ENCODE measurements at regions not wholly inside any gene's neighbourhood (a gene's known extent, or its start where the extent isn't known, plus 50 kb on each side); places are given as distances from the start of the nearest gene placed in this dataset.
"Not testable (repeated sequence)": the region's sequence is repeated elsewhere in the genome, so short reads cannot be mapped to it uniquely, and the experiment has no call there.

DNA sequence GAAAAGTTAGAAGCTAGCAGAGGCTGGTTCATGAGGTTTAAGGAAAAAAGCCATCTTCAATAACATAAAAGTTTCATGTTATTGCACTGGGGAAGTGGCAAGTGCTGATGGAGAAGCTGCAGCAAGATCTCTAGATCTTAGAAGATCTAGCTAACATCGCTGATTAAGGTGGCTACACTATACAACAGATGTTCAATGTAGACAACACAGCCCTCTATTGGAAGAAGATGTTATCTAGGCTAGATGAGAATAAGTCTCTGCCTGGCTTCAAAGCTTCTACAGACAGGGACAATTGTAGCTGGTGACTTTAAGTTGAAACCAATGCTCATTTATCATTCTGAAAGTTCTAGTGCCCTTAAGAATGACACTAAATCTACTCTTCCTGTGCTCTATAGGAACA is 310.3 kb downstream of the KLF13 start:
- H3K27me3 ChIP-seq (ENCODE audit: control insufficient read depth in 2 of 2, insufficient read depth in 2 of 2, low read length in 2 of 2); H3K27ac ChIP-seq (ENCODE audit: low read depth, low read length); H3K9me3 ChIP-seq (ENCODE audit: control insufficient read depth in 2 of 3, low read length in 3 of 3); H3K36me3 ChIP-seq (ENCODE audit: control insufficient read depth in 2 of 3, insufficient read depth in 3 of 3, low read length in 3 of 3); POLR2A ChIA-PET; H3K4me3 ChIP-seq (ENCODE audit: low read length); H3K36me3 Mint-ChIP-seq; intact Hi-C loops (cut with micrococcal nuclease); H3K4me1 ChIP-seq (ENCODE audit: control insufficient read depth in 2 of 2, insufficient read depth in 2 of 2, low read length in 2 of 2); CTCF ChIA-PET: not testable (repeated sequence)
- peak in 4 of 9 donors; percentile 1 to 14 (median 6) for DNase-seq
- Mint-ChIP-seq H3K4me1 (peaks cover 0 to 13% (median 7%) of the 10 kb centered on the region in 7 donors), H3K4me3 (peak overlapping the region in 9 of 10 donors; percentile 4 to 68 (median 55)), H3K9me3 (peaks cover 0 to 16% (median 5%) of the 10 kb centered on the region in 11 donors), H3K27me3 (peaks cover 20 to 36% (median 23%) of the 10 kb centered on the region in 5 donors), H3K27ac (peak overlapping the region in 4 of 9 donors; percentile 18 to 60 (median 34))
- ATAC-seq: peak; percentile 57

DNA sequence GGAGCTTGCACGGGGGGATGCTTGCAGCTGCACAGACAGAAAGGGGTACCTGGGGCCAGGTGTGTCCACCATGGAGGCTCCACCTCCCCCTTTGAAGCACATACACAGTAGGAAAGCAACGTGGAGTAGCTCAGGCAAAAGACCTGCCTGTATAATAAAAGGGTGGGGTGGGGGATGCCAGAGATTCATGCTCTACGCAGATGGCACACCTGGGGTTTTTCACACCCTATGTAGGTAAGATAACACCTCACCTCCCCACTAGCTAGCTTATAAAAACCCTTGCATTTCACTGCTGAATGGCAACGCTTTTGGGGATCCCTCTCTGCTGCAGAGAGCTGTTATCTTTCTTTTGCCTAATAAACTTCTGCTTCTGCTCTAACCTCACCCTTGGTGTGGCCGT is 317.3 kb downstream of the KLF13 start:
- H3K27me3 ChIP-seq (ENCODE audit: control insufficient read depth in 2 of 2, insufficient read depth in 2 of 2, low read length in 2 of 2); H3K36me3 ChIP-seq (ENCODE audit: control insufficient read depth in 2 of 3, insufficient read depth in 3 of 3, low read length in 3 of 3); ATAC-seq; H3K27ac Mint-ChIP-seq; H3K4me1 Mint-ChIP-seq; DNase-seq; POLR2A ChIA-PET; CTCF ChIA-PET; H3K9me3 ChIP-seq (ENCODE audit: control insufficient read depth in 2 of 3, low read length in 3 of 3); H3K27ac ChIP-seq (ENCODE audit: low read depth, low read length); H3K9me3 Mint-ChIP-seq; H3K4me3 Mint-ChIP-seq; H3K4me3 ChIP-seq (ENCODE audit: low read length); H3K36me3 Mint-ChIP-seq; H3K4me1 ChIP-seq (ENCODE audit: control insufficient read depth in 2 of 2, insufficient read depth in 2 of 2, low read length in 2 of 2): not testable (repeated sequence)
- peaks cover 22 to 44% (median 28%) of the 10 kb centered on the region in 5 donors for H3K27me3 Mint-ChIP-seq
- intact Hi-C loops (cut with micrococcal nuclease): loop anchor here in 1 of 2 donors (10.0 kb wide), 1 partner anchor 331 kb away; no protein-coding TSS in a partner anchor

DNA sequence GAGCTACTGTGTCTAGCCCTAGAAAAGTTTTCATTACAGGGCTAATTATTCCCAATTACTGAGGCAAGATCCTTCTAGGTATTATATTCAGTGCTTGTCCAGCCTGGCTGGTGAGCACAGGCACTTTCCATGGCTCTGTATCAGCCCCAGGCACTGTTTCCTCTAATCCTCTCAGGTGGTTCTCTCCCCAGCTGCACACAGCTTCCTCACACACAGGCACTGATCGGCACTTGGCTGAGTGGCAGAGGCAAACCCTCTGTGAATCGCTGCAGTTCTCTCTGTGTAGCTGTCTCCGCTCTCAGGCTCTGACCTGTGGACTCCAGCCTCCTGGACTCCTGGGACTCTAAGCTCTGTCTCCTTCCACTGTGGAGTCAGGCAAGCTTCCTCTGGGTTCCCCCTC is 318.1 kb downstream of the KLF13 start:
- H3K27ac Mint-ChIP-seq; H3K27ac ChIP-seq (ENCODE audit: low read depth, low read length); H3K4me3 Mint-ChIP-seq; H3K9me3 ChIP-seq (ENCODE audit: control insufficient read depth in 2 of 3, low read length in 3 of 3); H3K36me3 Mint-ChIP-seq; DNase-seq; H3K9me3 Mint-ChIP-seq; H3K4me1 Mint-ChIP-seq; CTCF ChIA-PET; H3K27me3 ChIP-seq (ENCODE audit: control insufficient read depth in 2 of 2, insufficient read depth in 2 of 2, low read length in 2 of 2); ATAC-seq; POLR2A ChIA-PET; H3K36me3 ChIP-seq (ENCODE audit: control insufficient read depth in 2 of 3, insufficient read depth in 3 of 3, low read length in 3 of 3); H3K4me3 ChIP-seq (ENCODE audit: low read length); H3K4me1 ChIP-seq (ENCODE audit: control insufficient read depth in 2 of 2, insufficient read depth in 2 of 2, low read length in 2 of 2): not testable (repeated sequence)
- intact Hi-C loops (cut with micrococcal nuclease): loop anchor here in 1 of 2 donors (10.0 kb wide), 1 partner anchor 330 kb away; no protein-coding TSS in a partner anchor
- H3K27me3 Mint-ChIP-seq: peaks cover 29 to 45% (median 34%) of the 10 kb centered on the region in 5 donors

DNA sequence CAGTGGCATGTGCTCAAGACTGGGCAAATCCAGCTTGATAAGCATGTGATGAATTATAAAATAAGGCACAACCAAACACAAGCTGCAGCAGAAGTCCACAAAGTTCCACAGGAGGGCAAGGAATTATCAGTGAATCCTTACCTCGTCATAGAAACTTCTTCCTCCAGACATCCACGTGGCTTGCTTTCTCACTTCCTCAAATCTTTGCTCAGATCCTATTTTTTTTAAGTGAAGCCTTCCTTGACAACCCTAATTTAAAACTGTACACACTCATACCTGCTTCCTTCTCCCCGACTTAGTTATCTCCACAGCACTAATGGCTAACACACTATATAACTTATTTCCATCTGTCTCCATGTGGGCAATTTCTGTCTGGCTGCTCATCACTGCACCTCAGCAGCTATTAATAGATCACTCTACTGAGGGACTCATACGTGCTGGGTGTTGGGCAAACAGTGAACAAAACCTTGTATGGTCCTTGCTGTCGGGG is 320.7 kb downstream of the KLF13 start:
- POLR2A ChIA-PET: not testable (repeated sequence)
- intact Hi-C loops (cut with micrococcal nuclease): loop anchor here in 1 of 2 donors (10.0 kb wide), 1 partner anchor 327 kb away; no protein-coding TSS in a partner anchor

DNA sequence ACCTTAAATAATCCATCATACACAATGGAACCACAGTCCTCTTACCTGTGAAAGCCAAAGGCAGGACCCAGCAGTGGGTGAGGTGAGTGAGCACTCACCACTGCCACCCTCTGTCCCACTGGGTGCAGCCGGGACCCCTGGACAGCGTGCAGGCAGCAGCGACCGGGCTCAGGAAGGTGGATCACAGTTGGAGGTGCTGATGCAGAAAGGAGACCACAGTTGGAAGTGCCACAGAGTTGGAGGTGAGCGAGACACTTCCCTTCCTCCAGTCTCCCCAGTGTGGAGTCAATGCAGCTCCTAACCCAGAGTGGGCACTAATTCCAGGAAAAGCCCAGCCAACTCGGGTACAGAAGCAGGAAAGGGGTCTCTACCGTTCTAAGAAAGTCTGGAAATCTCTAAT is 323.0 kb downstream of the KLF13 start:
- H3K27ac ChIP-seq (ENCODE audit: low read depth, low read length); H3K4me1 Mint-ChIP-seq; CTCF ChIA-PET; H3K4me1 ChIP-seq (ENCODE audit: control insufficient read depth in 2 of 2, insufficient read depth in 2 of 2, low read length in 2 of 2); DNase-seq; ATAC-seq; H3K9me3 ChIP-seq (ENCODE audit: control insufficient read depth in 2 of 3, low read length in 3 of 3); H3K27ac Mint-ChIP-seq; POLR2A ChIA-PET; H3K27me3 ChIP-seq (ENCODE audit: control insufficient read depth in 2 of 2, insufficient read depth in 2 of 2, low read length in 2 of 2); H3K9me3 Mint-ChIP-seq; H3K4me3 Mint-ChIP-seq; H3K36me3 ChIP-seq (ENCODE audit: control insufficient read depth in 2 of 3, insufficient read depth in 3 of 3, low read length in 3 of 3); H3K4me3 ChIP-seq (ENCODE audit: low read length); H3K36me3 Mint-ChIP-seq: not testable (repeated sequence)
- H3K27me3 Mint-ChIP-seq: peaks cover 21 to 37% (median 25%) of the 10 kb centered on the region in 5 donors
- intact Hi-C loops (cut with micrococcal nuclease): loop anchor here (5.0 to 10.0 kb wide), 2 partner anchors 218 to 325 kb away; no protein-coding TSS in a partner anchor

More for the DNA sequence above, 320.7 kb downstream of the KLF13 start:
- H3K4me1 Mint-ChIP-seq; H3K36me3 ChIP-seq (ENCODE audit: control insufficient read depth in 2 of 3, insufficient read depth in 3 of 3, low read length in 3 of 3); H3K4me3 ChIP-seq (ENCODE audit: low read length); H3K36me3 Mint-ChIP-seq; CTCF ChIA-PET; H3K9me3 Mint-ChIP-seq; DNase-seq; H3K27ac Mint-ChIP-seq; H3K9me3 ChIP-seq (ENCODE audit: control insufficient read depth in 2 of 3, low read length in 3 of 3); H3K4me1 ChIP-seq (ENCODE audit: control insufficient read depth in 2 of 2, insufficient read depth in 2 of 2, low read length in 2 of 2); H3K27me3 ChIP-seq (ENCODE audit: control insufficient read depth in 2 of 2, insufficient read depth in 2 of 2, low read length in 2 of 2); H3K27ac ChIP-seq (ENCODE audit: low read depth, low read length); H3K4me3 Mint-ChIP-seq; ATAC-seq: not testable (repeated sequence)
- H3K27me3 Mint-ChIP-seq: peaks cover 29 to 37% (median 29%) of the 10 kb centered on the region in 5 donors

DNA sequence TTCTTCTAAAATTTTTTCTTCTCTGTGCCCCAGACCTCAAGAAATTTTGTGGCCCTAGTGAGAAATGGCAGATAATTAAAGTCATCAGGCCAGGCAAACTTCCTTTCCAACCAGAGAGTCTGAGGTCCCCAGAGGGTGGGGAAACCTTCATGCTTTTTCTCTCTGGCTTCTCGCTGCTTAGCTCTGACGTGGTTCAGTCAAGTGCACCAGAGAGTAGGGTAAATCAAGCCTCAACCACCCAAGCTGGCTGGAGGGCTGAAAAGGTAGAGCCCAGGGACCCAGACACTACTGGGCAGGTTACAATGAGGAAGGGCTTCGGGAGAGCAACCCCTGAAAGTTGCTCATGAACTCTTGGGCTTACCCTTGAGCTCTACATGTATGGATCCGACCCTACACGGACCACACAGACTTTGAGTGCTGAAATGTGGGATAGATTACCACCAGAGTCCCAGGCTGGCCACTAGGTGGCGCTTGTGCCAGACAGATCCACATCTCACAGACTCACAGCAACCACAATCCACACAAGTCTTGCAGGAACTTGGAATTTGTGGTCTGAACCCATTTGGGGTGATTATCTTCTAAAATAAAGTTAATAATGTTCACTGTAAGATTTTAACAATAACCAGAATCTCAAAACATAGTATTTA is 323.5 kb downstream of the KLF13 start:
- POLR2A ChIA-PET; H3K9me3 ChIP-seq (ENCODE audit: control insufficient read depth in 2 of 3, low read length in 3 of 3); H3K36me3 Mint-ChIP-seq; H3K9me3 Mint-ChIP-seq; H3K36me3 ChIP-seq (ENCODE audit: control insufficient read depth in 2 of 3, insufficient read depth in 3 of 3, low read length in 3 of 3); CTCF ChIA-PET; H3K27ac ChIP-seq (ENCODE audit: low read depth, low read length); H3K4me3 ChIP-seq (ENCODE audit: low read length); H3K4me1 Mint-ChIP-seq; H3K27ac Mint-ChIP-seq; H3K4me1 ChIP-seq (ENCODE audit: control insufficient read depth in 2 of 2, insufficient read depth in 2 of 2, low read length in 2 of 2); H3K27me3 ChIP-seq (ENCODE audit: control insufficient read depth in 2 of 2, insufficient read depth in 2 of 2, low read length in 2 of 2); H3K4me3 Mint-ChIP-seq: not testable (repeated sequence)
- intact Hi-C loops (cut with micrococcal nuclease): loop anchor here in 1 of 2 donors (5.0 kb wide), 1 partner anchor 217 kb away; no protein-coding TSS in a partner anchor
- H3K27me3 Mint-ChIP-seq: peaks cover 20 to 33% (median 22%) of the 10 kb centered on the region in 5 donors
- DNase-seq (peak in 8 of 9 donors; percentile 14 to 59 (median 23)), ATAC-seq (peak; percentile 67)

DNA sequence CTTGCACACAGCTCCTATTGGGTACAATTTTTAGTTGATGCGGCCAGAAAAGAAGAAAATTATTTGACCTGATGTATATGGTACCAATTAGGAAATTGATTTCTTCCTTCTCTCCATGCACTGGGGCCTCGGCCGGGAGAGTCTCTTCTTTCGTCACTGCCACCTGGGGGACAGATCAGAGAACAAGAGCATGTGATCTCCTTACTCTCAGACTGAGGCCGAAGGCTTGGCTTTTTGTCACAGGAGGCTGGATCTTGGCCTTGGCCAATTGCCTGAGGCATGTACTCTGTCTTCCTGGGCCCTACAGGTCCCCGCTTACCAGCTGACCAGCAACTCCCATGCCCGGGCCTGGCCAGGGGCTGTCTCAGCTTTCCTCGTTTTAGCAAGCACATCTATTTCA is 330.3 kb downstream of the KLF13 start:
- H3K27me3 ChIP-seq (ENCODE audit: control insufficient read depth in 2 of 2, insufficient read depth in 2 of 2, low read length in 2 of 2); H3K9me3 ChIP-seq (ENCODE audit: control insufficient read depth in 2 of 3, low read length in 3 of 3); ATAC-seq; H3K27ac ChIP-seq (ENCODE audit: low read depth, low read length); H3K9me3 Mint-ChIP-seq; DNase-seq; POLR2A ChIA-PET; intact Hi-C loops (cut with micrococcal nuclease); H3K4me3 Mint-ChIP-seq; H3K36me3 Mint-ChIP-seq; H3K36me3 ChIP-seq (ENCODE audit: control insufficient read depth in 2 of 3, insufficient read depth in 3 of 3, low read length in 3 of 3); H3K27ac Mint-ChIP-seq; H3K4me3 ChIP-seq (ENCODE audit: low read length); H3K27me3 Mint-ChIP-seq; H3K4me1 ChIP-seq (ENCODE audit: control insufficient read depth in 2 of 2, insufficient read depth in 2 of 2, low read length in 2 of 2); H3K4me1 Mint-ChIP-seq: not testable (repeated sequence)
- CTCF ChIA-PET: interaction anchor here (0.6 kb wide), 1 partner anchor 995 kb away, joined by 4 read pairs; no protein-coding TSS in a partner anchor
